Middle frontal gyrus (tissue), 1 donor: ENCODE measurements at regions not wholly inside any gene's neighbourhood (a gene's known extent, or its start where the extent isn't known, plus 50 kb on each side); places are given as distances from the start of the nearest gene placed in this dataset.

Experiments
- DNase-seq: peaks from one replicate; pipeline ENCODE4 v3.0.0-alpha.2; 2015; ENCODE audit warnings: low spot score; ENCODE audit errors: extremely low spot score

DNA sequence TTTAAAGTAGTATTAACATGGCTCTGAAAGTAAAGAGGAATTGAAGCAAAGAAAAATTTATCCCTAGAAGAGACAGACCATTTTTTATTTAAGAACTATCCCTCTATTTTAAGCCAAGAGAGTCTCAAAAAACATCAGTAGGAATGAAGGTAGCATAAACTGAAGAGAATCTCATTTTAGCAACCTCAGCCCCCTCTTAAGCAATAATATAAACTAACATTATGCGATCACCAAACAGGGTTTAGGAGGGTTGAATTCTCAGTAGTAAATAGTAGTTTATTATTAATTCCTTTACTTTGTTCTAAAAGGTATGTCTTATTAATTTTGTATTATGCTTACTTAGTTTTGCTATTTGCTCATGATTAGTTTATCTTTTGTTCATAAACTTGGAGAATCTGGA is 287.4 kb downstream of the CDK5RAP2 start:
- DNase-seq: no peak

DNA sequence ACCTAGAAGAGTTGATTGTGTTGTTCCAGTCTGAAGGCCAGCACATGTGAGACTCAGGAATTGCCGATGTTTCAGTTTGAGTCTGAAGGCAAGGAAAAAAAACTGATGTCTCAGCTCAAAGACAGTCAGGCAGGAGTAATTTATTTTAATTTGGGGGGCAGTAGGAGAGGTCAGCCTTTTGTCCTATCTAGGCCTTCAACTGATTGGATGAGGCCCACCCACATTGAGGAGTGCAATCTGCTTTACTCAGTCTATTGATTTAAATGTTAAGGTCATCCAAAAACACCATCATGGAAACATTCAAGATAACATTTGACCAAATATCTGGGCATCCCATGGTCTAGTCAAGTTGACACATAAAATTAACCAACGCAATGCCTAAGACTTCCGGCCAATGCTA is 288.9 kb downstream of the CDK5RAP2 start:
- no peak for DNase-seq

DNA sequence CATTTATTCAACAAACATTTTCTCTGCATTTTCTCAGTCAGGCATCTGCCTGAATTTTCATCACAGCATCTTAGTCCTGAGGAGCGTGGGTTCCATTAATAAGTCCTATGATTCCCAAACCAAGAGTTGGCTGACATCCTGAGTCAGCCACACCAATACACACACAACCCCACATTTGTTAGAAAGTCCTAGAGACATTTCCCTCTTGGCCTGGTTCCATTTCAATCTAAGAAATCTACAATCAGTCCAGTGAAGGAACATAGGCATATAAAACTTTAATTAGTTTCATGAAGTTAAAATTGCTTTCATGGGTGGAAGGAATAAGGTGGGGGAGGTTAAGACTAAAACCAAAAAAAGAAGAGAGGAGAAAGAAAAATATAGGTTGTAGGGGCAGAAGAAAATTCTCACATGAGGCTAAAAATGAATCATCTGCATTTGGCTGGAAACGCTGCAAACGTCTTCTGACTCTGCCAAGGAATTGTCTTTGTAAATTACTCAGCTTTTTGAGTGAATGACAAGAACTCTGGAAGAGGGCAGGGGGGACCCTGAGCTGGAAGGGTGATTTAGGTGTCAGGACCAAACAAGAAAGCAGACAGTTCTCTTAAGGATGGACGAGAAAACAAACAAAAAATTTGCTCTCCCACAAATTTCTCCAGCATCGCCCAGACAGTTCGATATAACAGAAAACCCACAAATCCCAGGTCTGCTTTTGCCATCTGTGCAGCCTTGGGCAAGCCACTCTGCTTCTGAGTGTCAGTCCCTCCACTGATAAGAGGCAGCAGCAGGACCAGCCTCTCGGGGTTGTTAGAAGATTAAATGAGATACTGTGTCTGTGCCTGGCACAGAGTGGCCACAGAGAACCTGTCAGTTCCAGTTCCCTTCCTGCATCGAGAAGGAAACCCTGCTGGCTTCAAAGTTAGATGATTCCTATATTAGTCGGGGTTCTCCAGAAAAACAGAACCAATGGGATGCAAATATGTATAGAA is 289.7 kb downstream of the CDK5RAP2 start:
- DNase-seq: peak; percentile 31

DNA sequence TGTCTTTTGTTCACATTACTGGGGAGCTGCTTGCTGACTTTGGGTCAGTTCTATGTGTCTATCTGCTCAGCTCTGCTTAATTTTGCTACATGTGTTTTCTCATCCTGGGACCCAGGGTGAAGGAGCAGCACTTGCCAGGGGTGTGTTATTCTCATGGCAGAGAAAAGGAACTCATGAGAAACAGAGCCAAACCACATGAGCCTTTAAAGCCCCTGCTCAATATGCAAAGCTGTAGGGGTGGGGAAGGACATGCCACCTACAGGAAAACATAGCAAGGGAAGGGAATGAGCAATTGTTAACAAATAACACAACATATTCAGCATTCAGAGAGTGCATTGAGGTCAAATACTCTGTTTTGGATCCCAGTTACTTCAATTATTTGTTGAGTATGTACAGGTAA is 290.9 kb downstream of the CDK5RAP2 start:
- no peak for DNase-seq

DNA sequence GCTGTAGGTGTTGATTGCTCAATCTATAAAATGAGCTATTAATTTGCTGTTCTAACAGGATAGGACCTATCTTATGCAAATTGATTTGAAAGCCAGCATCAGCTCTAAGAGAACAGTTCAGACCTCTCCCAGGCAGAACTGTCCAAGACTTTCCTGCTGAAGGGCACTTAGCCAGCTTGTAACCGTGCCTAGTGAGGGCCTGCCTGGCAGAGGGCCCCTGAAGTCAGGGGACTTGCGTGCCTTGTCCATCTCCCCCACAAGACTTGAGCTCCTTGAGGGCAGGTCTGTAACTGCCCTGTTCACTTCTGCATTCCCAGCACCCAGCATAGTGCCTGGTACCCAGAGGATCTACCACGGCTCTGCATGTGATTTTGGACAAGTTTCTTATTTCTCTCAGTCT is 293.4 kb downstream of the CDK5RAP2 start:
- DNase-seq: no peak

DNA sequence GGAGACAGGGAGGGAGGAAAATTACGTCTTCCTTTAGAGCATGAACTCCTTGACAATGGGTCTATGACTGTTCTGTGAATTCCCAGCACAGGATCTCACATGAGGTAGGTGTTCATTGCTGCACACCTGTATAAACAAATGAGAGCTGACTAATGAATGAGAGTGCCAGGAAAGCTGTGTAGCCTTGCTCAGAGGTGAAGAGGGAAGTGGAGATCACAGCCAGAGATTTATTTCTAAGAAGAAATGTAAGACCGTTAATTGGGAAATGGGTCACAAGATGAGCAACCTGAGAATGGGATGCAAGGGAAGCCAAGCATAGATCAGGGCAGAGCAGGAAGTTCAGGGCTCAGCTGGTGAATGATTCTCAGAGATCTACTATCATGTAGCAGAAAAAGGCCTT is 295.1 kb downstream of the CDK5RAP2 start:
- DNase-seq: no peak

DNA sequence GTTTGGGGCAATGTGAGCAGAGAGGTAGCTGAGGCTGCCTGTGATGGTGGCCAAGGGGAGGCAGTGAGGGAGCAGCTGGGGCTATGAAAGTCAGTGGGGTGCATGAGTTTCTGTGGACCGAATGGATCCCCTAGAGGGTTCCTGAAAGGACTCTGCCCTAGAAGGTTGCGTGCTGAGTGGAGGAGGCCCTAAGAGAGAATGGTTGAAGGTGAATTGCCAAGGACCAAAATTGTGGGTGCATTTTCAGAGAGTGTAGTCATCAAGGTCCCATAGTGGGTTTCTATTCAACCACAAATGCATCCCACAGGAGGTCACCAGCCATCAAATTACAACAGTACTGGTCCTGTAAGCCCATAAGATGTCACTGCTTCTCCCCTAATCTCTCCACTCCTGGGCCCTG is 298.3 kb downstream of the CDK5RAP2 start:
- no peak for DNase-seq

DNA sequence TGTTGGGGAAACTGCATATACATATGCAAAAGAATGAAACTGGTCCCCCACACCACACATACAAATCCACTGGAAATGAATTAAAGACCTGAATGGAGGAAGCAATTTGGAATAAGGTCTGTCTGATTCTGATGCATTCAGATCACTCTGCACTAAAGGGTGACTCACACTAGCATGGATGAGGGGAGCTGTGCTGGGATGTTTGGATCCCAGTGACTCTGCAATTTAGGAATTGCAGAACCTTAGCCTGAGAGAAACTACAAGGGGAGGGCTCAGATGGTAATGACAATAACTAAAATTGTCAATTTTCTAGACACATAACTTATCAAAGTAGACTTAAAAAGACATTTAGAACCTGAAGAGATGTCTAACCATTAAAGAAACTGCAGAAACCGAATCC is 312.0 kb downstream of the CDK5RAP2 start:
- no peak for DNase-seq

DNA sequence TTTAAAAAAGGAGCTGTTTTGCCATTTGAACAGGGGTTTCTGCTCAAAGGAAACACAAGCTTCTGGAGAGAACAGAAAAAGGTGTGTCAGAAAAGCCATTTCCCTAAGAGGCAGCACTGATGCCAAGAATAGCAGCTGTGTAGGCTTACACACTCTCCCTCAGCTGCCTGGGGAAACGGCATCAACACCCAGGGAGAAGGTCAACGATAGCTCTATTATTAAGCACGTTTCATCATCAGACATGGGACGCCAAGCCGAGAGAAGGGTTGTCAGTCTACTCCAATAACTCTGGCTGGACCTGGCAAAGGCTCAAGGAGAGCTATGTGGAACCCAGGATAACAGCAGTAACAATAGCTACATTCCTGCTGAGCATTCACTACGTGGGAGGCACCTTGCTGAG is 314.2 kb downstream of the CDK5RAP2 start:
- no peak for DNase-seq

DNA sequence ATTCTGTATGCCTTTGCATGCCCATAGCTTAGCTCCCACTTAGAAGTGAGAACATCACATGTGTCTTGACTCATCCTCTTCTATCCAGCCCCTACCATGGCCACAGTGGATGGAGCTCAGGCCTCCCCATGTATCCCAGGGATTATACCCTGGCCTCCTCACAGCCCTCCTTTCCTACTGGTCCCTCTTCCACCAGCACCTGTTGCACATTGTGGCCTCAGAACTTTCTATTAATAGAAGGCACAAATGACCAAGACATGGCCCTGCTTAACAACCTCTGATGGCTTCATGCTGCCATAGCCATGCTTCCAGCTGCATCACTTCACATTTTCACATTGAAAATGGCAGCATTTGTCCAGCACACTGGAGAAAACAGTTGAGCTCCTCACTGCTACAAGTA is 315.4 kb downstream of the CDK5RAP2 start:
- no peak for DNase-seq

DNA sequence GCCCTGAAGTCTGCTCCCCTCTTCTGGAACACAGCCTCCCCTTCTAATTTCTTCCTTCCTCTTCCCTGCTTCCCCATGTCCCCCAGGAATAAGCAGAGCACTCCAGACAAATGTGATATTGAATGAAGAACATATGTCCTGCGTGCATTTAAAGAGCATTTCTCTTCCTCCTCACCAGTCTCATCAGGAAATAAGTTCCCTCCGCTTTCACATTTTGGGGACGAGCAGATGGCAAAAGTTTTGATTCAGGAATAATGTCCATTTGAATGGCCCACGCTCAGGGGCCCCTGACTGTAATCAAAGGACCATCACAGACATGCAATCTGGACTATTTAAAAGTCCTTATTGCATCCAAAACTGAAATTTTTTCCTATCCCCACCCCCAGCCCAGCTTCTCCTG is 316.1 kb downstream of the CDK5RAP2 start:
- DNase-seq: no peak

DNA sequence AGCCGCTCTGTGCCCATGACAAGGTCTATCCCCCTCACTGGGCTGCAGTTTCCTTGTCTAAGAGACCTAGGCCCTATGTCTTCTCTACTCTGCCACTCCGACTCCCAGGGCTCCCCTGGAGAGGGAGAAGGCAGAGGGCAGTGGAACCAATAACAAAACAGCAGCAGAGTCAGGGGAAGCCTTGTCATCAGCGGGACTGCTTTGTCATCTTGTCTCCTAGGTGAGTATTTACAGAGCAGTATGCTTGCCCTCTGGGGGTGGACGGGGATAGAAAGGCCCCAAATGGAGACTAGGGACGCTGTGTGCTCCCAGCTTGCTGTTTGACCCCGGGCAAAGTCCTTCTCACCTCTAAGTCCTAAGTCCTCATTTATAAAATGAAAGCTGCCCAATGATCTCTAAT is 318.5 kb downstream of the CDK5RAP2 start:
- DNase-seq: no peak

DNA sequence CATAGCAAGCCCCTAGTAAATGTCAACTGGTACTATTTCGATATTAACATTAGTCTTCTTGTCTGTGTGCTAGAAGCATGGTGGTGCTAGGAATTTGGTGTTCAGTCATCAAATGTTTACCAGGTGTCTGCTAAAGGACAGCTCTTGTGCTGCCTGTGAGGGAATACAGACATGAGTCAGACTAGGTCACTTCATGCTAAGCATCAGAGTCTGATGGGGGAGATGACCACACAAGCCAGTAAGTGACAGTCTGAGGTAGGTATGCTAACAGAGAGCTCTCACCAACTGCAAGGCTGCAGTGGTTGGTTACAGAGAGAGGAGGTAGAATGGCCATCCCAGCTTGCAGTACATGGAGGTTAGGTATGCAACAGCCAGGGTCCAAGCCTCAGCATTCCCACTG is 320.9 kb downstream of the CDK5RAP2 start:
- no peak for DNase-seq

DNA sequence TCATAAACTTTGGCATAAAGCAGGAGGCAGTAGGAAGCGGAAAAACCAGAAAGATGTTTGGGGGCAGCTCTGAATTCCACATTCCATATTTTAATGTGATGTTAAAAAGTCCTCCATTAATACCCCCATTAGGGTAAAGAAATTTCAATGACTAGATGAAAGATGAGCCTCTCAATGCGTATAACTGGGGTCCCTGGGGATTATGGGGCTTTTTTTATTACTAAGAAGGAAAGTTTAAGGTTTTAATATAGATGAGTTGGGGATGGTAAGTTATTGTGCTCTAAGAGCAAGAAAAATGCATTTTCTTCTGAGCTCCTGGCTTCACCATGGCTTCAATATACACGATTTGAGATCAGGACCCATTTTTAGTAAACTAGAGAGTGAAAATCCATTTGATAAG is 321.9 kb downstream of the CDK5RAP2 start:
- no peak for DNase-seq

DNA sequence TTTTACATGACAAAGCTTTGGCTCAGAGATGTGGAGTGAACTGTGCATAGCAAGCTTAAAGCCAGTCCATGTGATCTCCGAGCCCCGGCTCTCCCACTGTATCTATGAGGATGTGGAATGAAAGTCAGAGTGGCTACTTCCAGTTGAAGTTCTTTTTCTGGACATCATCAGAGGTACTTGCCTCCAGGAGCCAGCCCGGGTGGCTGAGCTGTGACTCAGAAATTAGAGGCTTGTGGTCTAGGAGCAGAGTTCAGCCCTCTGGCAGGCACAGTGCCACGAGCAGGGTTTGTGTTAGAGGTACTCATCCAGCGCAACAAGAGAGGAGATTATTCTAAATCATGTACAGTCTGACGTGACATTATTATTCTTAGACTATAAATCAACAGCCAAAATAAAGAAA is 322.5 kb downstream of the CDK5RAP2 start:
- no peak for DNase-seq

DNA sequence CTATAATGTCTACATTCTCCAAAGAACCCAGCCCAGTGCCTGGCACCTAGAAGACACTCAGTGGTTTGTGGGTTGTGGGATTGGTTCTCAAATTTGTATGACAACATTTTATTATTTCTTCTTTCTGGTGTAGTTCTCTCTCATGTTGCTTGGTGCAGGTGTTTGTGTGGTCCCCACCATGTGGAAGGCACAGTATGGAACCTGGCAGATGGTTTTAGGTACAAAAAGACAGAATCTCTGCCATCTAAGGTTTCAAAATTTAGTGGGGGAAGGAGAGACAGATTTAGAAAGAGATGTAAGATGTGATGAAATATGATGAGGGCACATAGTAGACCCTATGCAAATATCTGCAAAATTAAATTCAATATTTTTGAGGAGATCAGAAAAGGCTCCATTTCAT is 323.8 kb downstream of the CDK5RAP2 start:
- DNase-seq: no peak

DNA sequence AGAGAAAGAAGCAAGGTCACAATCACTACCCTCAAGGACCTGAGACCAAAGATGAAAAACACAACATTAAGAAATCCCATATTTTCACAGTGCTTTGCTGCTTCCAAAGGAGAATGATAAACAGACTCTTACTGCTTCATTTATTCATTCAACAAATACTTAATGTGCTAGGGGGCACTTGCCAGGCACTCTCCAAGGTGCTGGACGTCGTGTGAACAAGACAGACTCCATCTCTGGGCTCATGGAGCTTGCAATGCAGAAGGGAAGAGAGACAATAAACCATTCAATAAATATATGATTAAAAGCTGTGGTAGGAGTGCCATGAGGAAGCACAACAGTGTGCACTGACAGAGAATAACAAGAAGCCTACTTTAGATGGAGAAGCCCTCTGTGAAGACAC is 327.7 kb downstream of the CDK5RAP2 start:
- no peak for DNase-seq

DNA sequence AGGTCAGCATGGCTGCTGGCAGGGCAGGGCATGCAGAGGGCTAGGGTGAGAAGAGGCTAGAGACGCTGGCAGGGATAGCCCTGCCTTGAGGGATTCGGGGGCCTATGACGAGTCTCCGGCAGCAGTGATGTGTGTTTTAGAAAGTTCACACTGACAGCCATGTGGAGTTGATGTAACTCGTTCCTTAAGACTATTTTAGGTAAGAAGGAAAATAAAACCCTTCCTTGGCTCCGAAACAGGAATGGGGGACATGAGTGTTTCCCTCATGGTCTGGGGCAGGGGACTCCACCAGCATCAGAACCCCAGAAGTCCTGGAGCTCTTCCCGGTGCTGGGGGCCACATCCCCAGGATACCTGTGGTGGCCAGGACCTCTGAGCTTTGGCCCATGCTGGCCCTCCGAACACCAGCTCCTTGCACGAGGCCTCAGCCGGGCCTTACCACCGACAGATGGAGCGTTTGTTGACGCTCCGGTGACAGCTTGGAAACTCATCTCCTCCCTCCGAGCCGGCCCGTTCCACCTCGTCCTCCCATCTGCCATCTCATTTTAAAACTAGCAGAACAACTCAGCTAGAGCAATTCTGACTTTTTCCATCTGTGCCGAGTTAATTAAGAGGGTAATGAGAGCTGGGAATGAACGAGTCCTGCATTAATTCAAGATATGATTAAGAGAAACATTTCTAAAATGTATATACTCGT is 337.7 kb downstream of the CDK5RAP2 start:
- no peak for DNase-seq

DNA sequence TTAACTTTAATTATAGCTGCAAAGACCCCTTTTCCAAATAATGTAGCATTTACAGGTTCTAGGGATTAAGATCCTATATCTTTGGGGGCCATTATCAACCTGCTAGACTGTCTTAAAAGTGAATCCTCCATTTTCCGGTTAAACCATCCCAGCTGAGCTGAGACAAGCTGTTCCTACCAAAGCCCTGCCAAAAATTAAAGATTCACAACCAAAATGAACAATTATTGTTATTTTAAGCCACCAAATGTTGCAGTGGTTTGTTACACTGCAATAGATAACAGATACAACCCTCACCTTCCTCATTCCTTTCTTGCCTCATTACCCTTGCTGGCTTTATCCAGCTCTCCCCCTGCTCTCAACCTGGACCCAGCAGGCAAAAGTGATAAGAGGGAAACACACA is 343.4 kb downstream of the CDK5RAP2 start:
- DNase-seq: no peak

DNA sequence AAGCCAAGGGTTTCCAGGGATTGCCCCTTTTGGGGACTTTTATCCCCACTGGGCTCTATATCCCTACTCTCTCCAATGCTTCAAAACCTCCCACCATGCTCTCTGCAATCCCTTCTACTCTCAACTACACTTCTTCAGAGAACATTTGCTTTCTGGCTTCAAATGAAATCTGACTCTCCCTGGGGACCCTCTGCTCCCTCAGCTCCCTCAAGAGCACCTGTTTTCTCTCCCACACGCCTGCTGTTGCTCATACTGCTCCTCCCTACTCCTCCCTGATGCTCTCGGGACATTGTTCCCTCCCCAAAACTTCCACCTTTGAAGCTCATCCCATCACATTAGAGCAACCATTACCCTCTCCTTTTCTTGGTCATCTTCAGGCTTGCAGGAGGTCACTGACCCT is 344.9 kb downstream of the CDK5RAP2 start:
- DNase-seq: no peak

DNA sequence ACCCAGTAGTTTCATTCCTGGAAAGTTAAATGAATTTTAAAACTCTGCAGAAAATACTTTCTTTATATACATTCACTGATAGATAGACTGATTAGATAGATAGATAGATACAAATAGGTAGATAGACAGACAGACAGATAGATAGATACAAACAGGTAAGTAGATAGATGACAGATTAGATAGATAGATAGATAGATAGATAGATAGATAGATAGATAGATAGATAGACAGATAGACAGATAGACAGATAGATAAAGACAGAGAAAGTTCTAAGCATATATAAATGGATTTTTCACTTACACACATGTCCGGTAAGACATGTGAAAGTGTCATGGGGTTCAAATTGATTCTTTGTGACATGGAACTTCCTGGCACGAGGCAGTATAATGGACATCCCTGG is 349.7 kb downstream of the CDK5RAP2 start:
- DNase-seq: no peak

DNA sequence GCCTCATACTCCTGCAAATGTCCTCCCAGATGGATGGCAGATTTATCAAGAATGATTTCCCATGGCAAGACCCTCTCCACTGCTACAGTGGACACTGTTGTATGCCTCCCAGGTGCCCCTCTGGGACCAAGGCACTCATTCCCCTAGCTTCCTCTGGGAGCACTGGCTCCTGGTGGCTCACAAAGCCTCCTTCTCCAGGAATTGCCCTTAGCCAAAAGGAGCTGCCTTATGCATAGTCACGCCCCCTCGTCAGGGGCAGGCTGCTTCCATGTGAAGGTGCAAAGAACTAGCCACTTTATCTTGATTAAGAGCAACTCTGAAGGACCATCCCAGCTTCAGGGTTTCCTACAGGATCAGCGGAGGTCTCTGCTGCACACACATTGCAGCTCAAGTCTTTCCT is 358.1 kb downstream of the CDK5RAP2 start:
- no peak for DNase-seq

DNA sequence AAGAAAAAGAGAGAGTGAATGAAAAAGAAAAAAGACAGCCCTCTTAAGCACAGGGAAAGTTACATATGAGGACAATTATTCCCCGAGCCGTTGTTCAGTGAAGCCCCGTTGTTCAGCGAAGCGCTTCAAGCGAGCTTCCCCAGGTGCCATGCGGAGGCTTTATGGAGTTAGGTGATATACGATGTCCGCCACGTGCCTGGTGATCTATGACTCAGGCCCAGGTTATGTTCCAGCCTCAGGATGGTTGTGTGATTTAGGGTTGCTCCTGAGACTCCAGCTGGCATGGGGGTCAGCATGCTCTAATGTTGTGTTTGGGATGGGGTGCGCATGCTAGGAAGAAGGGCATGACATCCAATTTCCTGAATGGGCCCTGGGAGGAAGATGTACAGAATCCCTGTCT is 365.6 kb downstream of the CDK5RAP2 start:
- DNase-seq: no peak
